ENCODE measurements at regions not wholly inside any gene's neighbourhood (a gene's known extent, or its start where the extent isn't known, plus 50 kb on each side); places are given as distances from the start of the nearest gene placed in this dataset.
"Not testable (repeated sequence)": the region's sequence is repeated elsewhere in the genome, so short reads cannot be mapped to it uniquely, and the experiment has no call there.

- DNase-seq: no peak
Measured at GRCh38 chr13:28607187-28607955, 51.6 kb upstream of the POMP start.

- DNase-seq: no peak
Measured at GRCh38 chr13:28606466-28606865, 52.5 kb upstream of the POMP start.

GRCh38 chr13:28605147-28605546 lies 53.8 kb upstream of the POMP start:
- DNase-seq: not testable (repeated sequence)

- no peak for DNase-seq
Measured at GRCh38 chr13:28603043-28603664, 55.8 kb upstream of the POMP start.

GRCh38 chr13:28602580-28602979 lies 56.4 kb upstream of the POMP start:
- no peak for DNase-seq

GRCh38 chr13:28601581-28601980 lies 57.3 kb upstream of the POMP start:
- DNase-seq: no peak

GRCh38 chr13:28597641-28598040 lies 61.3 kb upstream of the POMP start:
- DNase-seq: no peak

- no peak for DNase-seq
Measured at GRCh38 chr13:28590461-28590860, 68.5 kb upstream of the POMP start.

GRCh38 chr13:28588296-28588695 lies 70.6 kb upstream of the POMP start:
- DNase-seq: no peak

GRCh38 chr13:28587174-28587540 lies 71.8 kb upstream of the POMP start:
- DNase-seq: no peak

GRCh38 chr13:28586439-28587173 lies 72.3 kb upstream of the POMP start:
- DNase-seq: no peak

- DNase-seq: no peak
Measured at GRCh38 chr13:28585561-28585960, 73.4 kb upstream of the POMP start.

GRCh38 chr13:28584873-28585381 lies 74.0 kb upstream of the POMP start:
- no peak for DNase-seq

GRCh38 chr13:28583651-28584091 lies 75.3 kb upstream of the POMP start:
- peak; percentile 13 for DNase-seq

- DNase-seq: no peak
Measured at GRCh38 chr13:28582892-28583240, 76.1 kb upstream of the POMP start.

GRCh38 chr13:28582225-28582891 lies 76.6 kb upstream of the POMP start:
- no peak for DNase-seq

GRCh38 chr13:28581451-28581850 lies 77.5 kb upstream of the POMP start:
- no peak for DNase-seq

GRCh38 chr13:28579736-28580135 lies 79.2 kb upstream of the POMP start:
- DNase-seq: no peak

- DNase-seq: no peak
Measured at GRCh38 chr13:28579322-28579721, 79.6 kb upstream of the POMP start.

GRCh38 chr13:28576067-28576466 lies 81.1 kb upstream of the FLT1 start:
- DNase-seq: no peak

GRCh38 chr13:28575200-28575599 lies 80.3 kb upstream of the FLT1 start:
- DNase-seq: no peak

- DNase-seq: no peak
Measured at GRCh38 chr13:28574617-28575142, 79.8 kb upstream of the FLT1 start.
